G401.6 (cell line): ENCODE measurements at regions not wholly inside any gene's neighbourhood (a gene's known extent, or its start where the extent isn't known, plus 50 kb on each side); places are given as distances from the start of the nearest gene placed in this dataset.
"Not testable (repeated sequence)": the region's sequence is repeated elsewhere in the genome, so short reads cannot be mapped to it uniquely, and the experiment has no call there.

Source experiments
- FAIRE-seq: peaks from 2 replicates; lab custom pipeline; 2012; peaks lifted over from hg19 to GRCh38; lab: Jason Lieb, UNC

GRCh38 chr1:78715181-78715661, 65.6 kb downstream of the IFI44 start:
- no peak for FAIRE-seq

- peak; percentile 45 for FAIRE-seq
Observed at GRCh38 chr1:78716186-78716585, 66.6 kb downstream of the IFI44 start.

- FAIRE-seq = no peak
Observed at GRCh38 chr1:78718566-78718965, 68.9 kb downstream of the IFI44 start.

DNA sequence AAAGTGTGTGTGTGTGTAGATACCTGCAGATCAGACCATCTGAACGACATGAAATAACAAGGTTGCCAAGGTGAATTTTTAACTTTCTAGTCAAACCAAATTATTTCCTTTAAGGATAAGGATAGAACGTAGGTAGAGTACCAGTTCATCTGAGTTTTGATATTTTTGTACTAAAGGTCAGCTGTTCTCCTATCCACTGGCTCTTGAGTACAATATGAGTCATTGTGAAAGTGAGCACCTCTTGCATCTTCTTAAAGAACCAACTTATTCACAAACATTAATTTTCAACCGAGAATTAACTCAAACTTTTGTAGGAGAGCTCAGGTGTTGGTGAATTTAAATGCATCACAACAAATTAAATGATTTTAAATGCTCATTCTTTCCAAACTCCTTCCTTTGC, 71.5 kb downstream of the IFI44 start:
- FAIRE-seq = no peak

DNA sequence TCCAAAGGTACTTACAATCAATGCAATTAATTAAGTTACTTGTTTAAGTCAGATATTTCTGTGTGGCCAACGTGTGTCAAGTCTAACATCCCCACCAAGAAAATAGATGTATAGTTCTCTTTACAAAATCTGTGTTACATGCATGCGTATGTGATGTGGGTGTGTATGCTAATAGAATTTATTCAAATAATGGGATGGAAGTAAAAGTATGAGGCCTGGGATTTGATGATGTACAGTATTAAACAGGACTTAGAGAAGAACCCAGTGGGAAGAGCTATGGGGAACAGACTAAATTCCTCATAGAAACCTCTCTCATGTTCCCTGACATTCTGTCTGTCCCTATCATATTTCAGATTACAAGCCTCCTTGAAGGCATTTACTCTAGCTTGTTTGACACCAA, 72.5 kb downstream of the IFI44 start:
- FAIRE-seq = no peak

DNA sequence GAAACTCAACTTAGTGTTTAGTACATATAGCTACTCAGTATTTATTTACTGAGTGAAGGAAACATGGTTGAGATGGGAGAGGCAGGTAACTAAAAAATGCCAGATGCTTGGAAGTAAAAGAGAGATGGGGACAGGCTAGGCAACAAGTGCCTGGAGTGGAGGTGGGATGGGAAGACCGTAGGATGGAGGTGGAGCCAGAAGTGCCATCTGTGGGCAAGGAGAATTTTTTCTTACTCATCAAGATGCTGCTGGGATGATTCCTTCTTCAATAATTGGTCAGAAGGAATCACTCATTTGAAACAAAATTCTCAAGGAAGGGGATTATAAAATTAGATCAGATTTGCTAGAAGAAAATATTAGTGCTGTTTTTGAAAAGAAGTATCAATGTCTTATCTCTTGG, 72.9 kb downstream of the IFI44 start:
- no peak for FAIRE-seq

GRCh38 chr1:78722947-78723346, 73.3 kb downstream of the IFI44 start:
- FAIRE-seq = no peak

DNA sequence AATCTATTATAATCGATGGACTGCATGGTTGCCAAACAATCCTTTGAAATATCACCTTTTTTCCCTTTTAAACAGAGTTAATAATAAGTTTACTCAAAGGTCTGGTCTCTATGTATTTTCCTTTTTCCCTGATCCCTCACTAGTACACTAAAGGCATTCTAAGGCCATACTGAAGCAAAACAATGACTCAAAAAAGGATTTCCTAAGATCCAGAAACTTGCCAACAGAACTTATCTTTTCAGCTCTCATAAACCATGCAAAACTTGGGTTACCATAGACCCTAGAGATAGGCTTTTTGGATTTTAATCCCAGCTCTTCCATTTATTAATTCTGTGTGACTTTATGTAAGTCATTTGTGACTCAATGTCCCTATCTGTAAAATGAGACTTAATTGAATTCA, 77.1 kb downstream of the IFI44 start:
- FAIRE-seq = no peak

DNA sequence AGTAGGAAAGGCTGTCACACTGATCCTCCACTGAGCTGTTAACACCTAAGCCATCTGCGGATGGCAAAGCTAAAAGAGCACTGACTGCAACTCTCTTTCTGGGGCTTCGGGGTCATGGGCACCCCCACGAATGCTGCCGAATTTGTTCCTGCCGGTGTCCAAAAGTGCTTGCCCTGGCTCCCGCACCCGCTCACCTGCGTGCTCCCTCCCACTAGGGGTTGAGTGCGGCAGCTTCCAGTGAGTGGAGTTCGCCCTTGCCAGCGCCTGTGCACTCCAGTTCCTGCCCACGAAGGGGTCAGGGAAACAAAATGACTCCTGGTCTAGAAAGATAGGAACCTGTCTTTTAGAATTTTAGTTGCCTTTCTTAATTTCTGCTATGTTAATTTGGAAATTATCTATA, 78.7 kb downstream of the IFI44 start:
- no peak for FAIRE-seq

GRCh38 chr1:78730054-78730453, 80.4 kb downstream of the IFI44 start:
- no peak for FAIRE-seq

DNA sequence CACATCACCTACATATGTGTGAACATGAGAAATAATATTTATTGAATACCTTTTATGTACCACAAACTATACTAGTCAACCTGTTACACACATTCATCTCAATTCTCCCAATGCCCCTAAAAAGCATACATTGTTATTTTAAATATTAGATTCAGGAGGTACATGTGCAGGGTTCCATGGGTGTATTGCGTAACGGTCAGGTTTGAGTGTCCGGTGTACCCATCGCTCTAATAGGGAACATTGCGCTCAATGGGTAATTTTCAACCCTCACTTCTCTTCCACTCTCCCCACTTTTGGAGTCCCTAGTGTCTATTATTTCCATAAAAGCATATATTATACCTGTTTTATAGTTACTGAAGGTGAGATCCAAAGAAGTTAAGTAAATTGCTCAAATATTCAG, 82.0 kb downstream of the IFI44 start:
- no peak for FAIRE-seq

- FAIRE-seq = no peak
Observed at GRCh38 chr1:78737241-78737640, 87.6 kb downstream of the IFI44 start.

GRCh38 chr1:78743626-78744025, 94.0 kb downstream of the IFI44 start:
- no peak for FAIRE-seq

- no peak for FAIRE-seq
Observed at GRCh38 chr1:78745111-78745510, 95.5 kb downstream of the IFI44 start.

GRCh38 chr1:78753679-78754078, 104.0 kb downstream of the IFI44 start:
- not testable (repeated sequence) for FAIRE-seq

DNA sequence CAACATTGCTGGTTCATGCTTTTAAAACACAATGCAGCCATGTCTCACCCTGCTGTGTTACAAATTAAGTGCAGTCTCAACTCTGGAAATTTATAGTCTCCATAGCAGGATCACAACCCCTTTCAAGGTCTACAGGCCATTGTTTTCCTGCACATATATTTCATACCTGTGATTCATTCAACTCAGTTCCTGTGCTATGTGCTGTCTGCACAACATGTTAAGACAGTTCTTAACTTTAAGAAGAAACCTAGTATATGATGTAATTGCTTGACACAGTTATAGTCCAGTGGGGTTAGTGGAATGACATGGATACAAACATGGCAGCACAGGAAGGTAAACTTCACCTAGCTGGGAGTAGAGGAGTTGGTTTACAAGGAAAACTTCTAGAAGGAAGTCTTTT, 106.4 kb downstream of the IFI44 start:
- no peak for FAIRE-seq

DNA sequence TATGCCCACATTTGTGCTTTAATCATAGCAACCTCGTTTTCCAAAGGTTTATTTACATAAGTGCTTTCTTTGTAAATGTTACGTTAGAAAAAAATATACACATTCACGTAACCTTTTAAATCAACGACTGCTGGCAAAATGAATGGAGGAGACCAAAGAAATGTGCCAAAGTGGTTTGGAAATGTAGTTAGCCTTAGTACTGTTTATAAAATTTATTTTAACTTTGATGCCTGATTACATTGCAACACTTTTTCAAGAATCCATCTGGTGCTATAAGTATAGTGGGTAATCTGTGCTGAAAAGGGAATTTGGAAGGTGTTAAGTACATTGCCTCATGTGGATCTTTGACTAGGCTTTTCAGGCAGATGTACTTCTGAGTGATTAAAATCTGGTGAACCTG, 108.9 kb downstream of the IFI44 start:
- no peak for FAIRE-seq

- FAIRE-seq = no peak
Observed at GRCh38 chr1:78759881-78760280, 110.2 kb downstream of the IFI44 start.

GRCh38 chr1:78760858-78761257, 111.2 kb downstream of the IFI44 start:
- no peak for FAIRE-seq

- FAIRE-seq = no peak
Observed at GRCh38 chr1:78762113-78762512, 112.5 kb downstream of the IFI44 start.

- FAIRE-seq = no peak
Observed at GRCh38 chr1:78765489-78765888, 115.9 kb downstream of the IFI44 start.

DNA sequence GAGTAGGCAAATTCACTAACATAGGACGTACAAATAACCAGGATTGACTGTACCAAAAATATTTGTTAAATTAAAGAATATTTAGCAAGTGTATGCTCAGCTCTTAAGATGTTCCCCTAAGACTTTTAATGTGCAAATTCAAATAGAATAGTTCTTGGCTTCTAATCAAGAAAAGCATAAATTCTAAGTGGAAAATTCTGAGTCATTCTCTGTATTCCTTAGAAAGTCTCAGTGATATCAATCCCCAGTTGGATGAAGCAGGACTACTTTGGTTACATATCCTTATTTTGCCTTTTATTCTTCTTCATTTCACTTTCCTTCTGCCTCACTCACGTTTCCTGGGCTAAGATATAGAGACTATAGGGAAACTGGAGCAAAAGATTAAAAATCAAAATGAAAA, 130.2 kb downstream of the IFI44 start:
- no peak for FAIRE-seq

DNA sequence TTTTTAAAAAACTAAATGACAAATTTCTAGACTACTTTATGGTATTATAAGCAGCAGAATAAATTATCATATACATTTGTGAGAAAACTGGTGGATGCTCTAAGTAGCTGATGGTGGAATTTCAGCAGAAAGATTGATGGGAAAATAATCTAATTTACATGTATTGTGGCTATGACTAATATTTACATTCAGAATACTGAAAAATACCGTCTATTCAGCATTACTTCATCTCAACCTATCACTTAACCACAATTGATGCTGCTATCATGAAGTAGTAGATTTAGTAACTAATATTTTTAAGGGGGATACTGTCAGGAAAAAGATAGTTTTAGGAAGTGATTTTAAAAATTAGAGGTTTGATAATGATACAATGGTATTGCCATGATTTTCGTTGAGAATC, 137.9 kb downstream of the IFI44 start:
- no peak for FAIRE-seq

GRCh38 chr1:78790174-78790573, 140.5 kb downstream of the IFI44 start:
- FAIRE-seq = no peak

- FAIRE-seq = no peak
Observed at GRCh38 chr1:78792756-78793155, 143.1 kb downstream of the IFI44 start.
